ENCODE measurements at regions not wholly inside any gene's neighbourhood (a gene's known extent, or its start where the extent isn't known, plus 50 kb on each side); places are given as distances from the start of the nearest gene placed in this dataset.

DNA sequence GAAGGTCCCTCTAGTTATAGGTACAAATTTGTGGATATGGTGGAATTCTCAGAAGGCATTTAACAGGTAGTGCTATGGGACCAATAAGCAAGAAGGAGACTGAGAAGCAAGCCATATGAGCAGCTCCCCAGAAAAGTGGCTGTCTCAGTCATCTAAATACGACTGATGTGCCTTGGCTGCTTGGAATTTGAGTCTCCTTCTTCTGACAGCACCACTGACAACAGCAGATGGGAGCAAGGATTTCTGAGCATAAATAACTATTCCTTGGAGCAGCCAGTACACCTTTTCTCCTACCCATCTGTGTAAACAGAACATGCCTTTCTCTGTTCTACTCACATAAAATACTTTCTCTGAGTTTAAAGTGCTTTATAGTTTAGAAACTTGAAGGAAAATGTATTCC, 196.2 kb downstream of the GABRG1 start:
- SMC1A ChIA-PET (ENCODE audit: uncharacterized antibody, unreplicated experiment), result no interaction called here
- Histone ChIP-seq H3K79me2 (ENCODE audit: control insufficient read depth, insufficient read depth, low read length) (no peaks in the 10 kb centered on the region), H3K9me3 (replicated peaks; ENCODE audit: control insufficient read depth, insufficient read depth, low read length) (no peaks in the 10 kb centered on the region), H3K9ac (ENCODE audit: control insufficient read depth, insufficient read depth, low read length) (no peak overlapping the region), H3K27ac (ENCODE audit: control insufficient read depth, insufficient read depth) (no peak overlapping the region), H4K20me1 (ENCODE audit: control insufficient read depth, insufficient read depth) (no peaks in the 10 kb centered on the region), H3K36me3 (ENCODE audit: control insufficient read depth in 2 of 2, insufficient read depth in 2 of 2, low read length in 1 of 2) (no peaks in the 10 kb centered on the region), H3K4me1 (ENCODE audit: control insufficient read depth, insufficient read depth, low read length) (no peaks in the 10 kb centered on the region), H3K4me3 (no peak overlapping the region), H3K27me3 (replicated peaks in 1 of 2; ENCODE audit: control insufficient read depth in 2 of 2, insufficient read depth in 2 of 2, low read length in 1 of 2) (no peaks in the 10 kb centered on the region), H3K4me2 (ENCODE audit: control insufficient read depth, insufficient read depth) (no peak overlapping the region), H2AFZ (ENCODE audit: control insufficient read depth, low read depth, low read length) (no peak overlapping the region)
- in situ Hi-C loops (cut with MboI), result no loop called here
- WGBS (ENCODE audit: insufficient coverage, insufficient replicate concordance, low lambda C conversion rate, missing lambda C conversion rate), result 0% methylated on average over 1 of the region's 1 CpG
- intact Hi-C loops (cut with micrococcal nuclease; ENCODE audit: unreplicated experiment), result no loop called here
- BruUV-seq (replicated peaks), result no TSS peak
- RAD21 ChIA-PET (ENCODE audit: unreplicated experiment), result no interaction called here
- POLR2A ChIA-PET, result no interaction called here
- CTCF ChIA-PET, result no interaction called here
- no peak for FAIRE-seq
- no peak for ATAC-seq
- no peak for DNase-seq (ENCODE audit: low read depth, low spot score)
- TF ChIP-seq CHD4 (IDR thresholded peaks at IDR 0.05) (no peak), BRCA1 (IDR thresholded peaks at IDR 0.05; ENCODE audit: low read depth, low read length) (no peak), CHD2 (IDR thresholded peaks at IDR 0.05; ENCODE audit: borderline replicate concordance, low read depth, low read length) (no peak), IKZF2 (IDR thresholded peaks at IDR 0.05) (no peak)
- TF ChIP-seq, protein P1, sequence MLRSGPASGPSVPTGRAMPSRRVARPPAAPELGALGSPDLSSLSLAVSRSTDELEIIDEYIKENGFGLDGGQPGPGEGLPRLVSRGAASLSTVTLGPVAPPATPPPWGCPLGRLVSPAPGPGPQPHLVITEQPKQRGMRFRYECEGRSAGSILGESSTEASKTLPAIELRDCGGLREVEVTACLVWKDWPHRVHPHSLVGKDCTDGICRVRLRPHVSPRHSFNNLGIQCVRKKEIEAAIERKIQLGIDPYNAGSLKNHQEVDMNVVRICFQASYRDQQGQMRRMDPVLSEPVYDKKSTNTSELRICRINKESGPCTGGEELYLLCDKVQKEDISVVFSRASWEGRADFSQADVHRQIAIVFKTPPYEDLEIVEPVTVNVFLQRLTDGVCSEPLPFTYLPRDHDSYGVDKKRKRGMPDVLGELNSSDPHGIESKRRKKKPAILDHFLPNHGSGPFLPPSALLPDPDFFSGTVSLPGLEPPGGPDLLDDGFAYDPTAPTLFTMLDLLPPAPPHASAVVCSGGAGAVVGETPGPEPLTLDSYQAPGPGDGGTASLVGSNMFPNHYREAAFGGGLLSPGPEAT (IDR thresholded peaks at IDR 0.05; ENCODE audit: low read depth), result no peak
- TF ChIP-seq, protein P2, sequence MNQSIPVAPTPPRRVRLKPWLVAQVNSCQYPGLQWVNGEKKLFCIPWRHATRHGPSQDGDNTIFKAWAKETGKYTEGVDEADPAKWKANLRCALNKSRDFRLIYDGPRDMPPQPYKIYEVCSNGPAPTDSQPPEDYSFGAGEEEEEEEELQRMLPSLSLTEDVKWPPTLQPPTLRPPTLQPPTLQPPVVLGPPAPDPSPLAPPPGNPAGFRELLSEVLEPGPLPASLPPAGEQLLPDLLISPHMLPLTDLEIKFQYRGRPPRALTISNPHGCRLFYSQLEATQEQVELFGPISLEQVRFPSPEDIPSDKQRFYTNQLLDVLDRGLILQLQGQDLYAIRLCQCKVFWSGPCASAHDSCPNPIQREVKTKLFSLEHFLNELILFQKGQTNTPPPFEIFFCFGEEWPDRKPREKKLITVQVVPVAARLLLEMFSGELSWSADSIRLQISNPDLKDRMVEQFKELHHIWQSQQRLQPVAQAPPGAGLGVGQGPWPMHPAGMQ (IDR thresholded peaks at IDR 0.05; ENCODE audit: borderline replicate concordance), result no peak

Data from GM12878 (cell line).